IMR-90 (cell line): ENCODE measurements at regions not wholly inside any gene's neighbourhood (a gene's known extent, or its start where the extent isn't known, plus 50 kb on each side); places are given as distances from the start of the nearest gene placed in this dataset.

ENCODE experiments used
- ATAC-seq: fragments of 200-7000 bp; cut with Tn5 transposase; 2 replicates; pipeline ENCODE4 v1.9.1; 2020; ENCODE audit warnings: low read depth, mild to moderate bottlenecking, moderate library complexity
- BruUV-seq: library from RNA; stranded (reverse); fragments of 400-500 nt; replicated peaks from 2 replicates; lab custom pipeline; 2021; lab: Mats Ljungman, UMichigan
- CTCF ChIA-PET: fragments of 300-600 bp; formaldehyde crosslinking; extraction: SDS; loops from one replicate; lab custom pipeline; 2021; ENCODE audit warnings: antibody characterized with exemption; lab: Yijun Ruan, JAX
- POLR2A ChIA-PET: fragments of 300-600 bp; sonication (Branson Sonifier 250); formaldehyde crosslinking; loops from one replicate; lab custom pipeline; 2022; ENCODE audit warnings: antibody characterized with exemption; ENCODE audit not compliant: unreplicated experiment; lab: Charles Lee
- DNase-seq: peaks from one replicate; pipeline ENCODE4 v3.0.0; 2013
- H2AFZ ChIP-seq: replicated peaks from 2 replicates; pipeline ENCODE3; 2013; ENCODE audit warnings: low read length, mild to moderate bottlenecking; ENCODE audit not compliant: poor library complexity
- H2AK5ac ChIP-seq: 2 replicates; pipeline ENCODE4 v1.6.1; 2013; ENCODE audit warnings: low read depth, low read length, inconsistent platforms
- H2AK9ac ChIP-seq: replicated peaks from 2 replicates; pipeline ENCODE3; 2013; ENCODE audit warnings: mild to moderate bottlenecking, low read depth, low read length, moderate library complexity; ENCODE audit not compliant: poor library complexity
- H2BK120ac ChIP-seq: 2 replicates; pipeline ENCODE4 v1.6.1; 2013; ENCODE audit warnings: low read depth, low read length, inconsistent platforms
- H2BK15ac ChIP-seq: 3 replicates; pipeline ENCODE4 v1.6.1; 2013; ENCODE audit warnings: low read depth, low read length, inconsistent platforms
- H2BK20ac ChIP-seq: 2 replicates; pipeline ENCODE4 v1.6.1; 2013; ENCODE audit warnings: low read depth, mild to moderate bottlenecking, inconsistent platforms, low read length, moderate library complexity
- H2BK5ac ChIP-seq: 2 replicates; pipeline ENCODE4 v1.6.1; 2013; ENCODE audit warnings: mild to moderate bottlenecking, low read depth, low read length, inconsistent platforms; ENCODE audit not compliant: poor library complexity, severe bottlenecking
- H3K14ac ChIP-seq: replicated peaks from 2 replicates; pipeline ENCODE4 v1.6.1; 2013; ENCODE audit warnings: low read depth, low read length, inconsistent platforms
- H3K18ac ChIP-seq: 2 replicates; pipeline ENCODE4 v1.6.1; 2013; ENCODE audit warnings: low read depth, low read length, control low read depth
- H3K23ac ChIP-seq: 2 replicates; pipeline ENCODE4 v1.6.1; 2013; ENCODE audit warnings: low read depth, low read length, inconsistent platforms
- H3K27ac ChIP-seq: 2 replicates; pipeline ENCODE4 v1.5.1; 2013; ENCODE audit warnings: mild to moderate bottlenecking, control low read depth, low read length; ENCODE audit not compliant: insufficient read depth
- H3K27me3 ChIP-seq: 2 replicates; pipeline ENCODE4 v1.6.1; 2013; ENCODE audit warnings: low read length; ENCODE audit not compliant: control insufficient read depth, insufficient read depth
- H3K36me3 ChIP-seq: 2 replicates; pipeline ENCODE4 v1.6.1; 2013; ENCODE audit warnings: low read length, mixed read lengths; ENCODE audit not compliant: control insufficient read depth, insufficient read depth
- H3K4ac ChIP-seq: 2 replicates; pipeline ENCODE4 v1.6.1; 2013; ENCODE audit warnings: low read depth, low read length, inconsistent platforms
- H3K4me1 ChIP-seq: 2 replicates; pipeline ENCODE4 v1.6.1; 2013; ENCODE audit warnings: low read length, mixed read lengths; ENCODE audit not compliant: control insufficient read depth, insufficient read depth
- H3K4me2 ChIP-seq: 2 replicates; pipeline ENCODE4 v1.6.1; 2013; ENCODE audit warnings: low read depth, mild to moderate bottlenecking, control low read depth, low read length, moderate library complexity
- H3K4me3 ChIP-seq: 2 replicates; pipeline ENCODE4 v1.5.1; 2013; ENCODE audit warnings: low read depth, mild to moderate bottlenecking, control low read depth, low read length, moderate library complexity; ENCODE audit not compliant: insufficient read depth
- H3K56ac ChIP-seq: 2 replicates; pipeline ENCODE4 v1.6.1; 2013; ENCODE audit warnings: low read length, inconsistent platforms; ENCODE audit not compliant: insufficient read depth; ENCODE audit errors: extremely low read depth
- H3K79me1 ChIP-seq, 2 experiments: 2 replicates each; pipeline ENCODE4 v1.6.1; 2013; ENCODE audit warnings: low read length in 2 of 2, inconsistent platforms in 1 of 2, low read depth in 1 of 2
- H3K9ac ChIP-seq: 2 replicates; pipeline ENCODE4 v1.6.1; 2013; ENCODE audit warnings: low read depth, low read length, control low read depth
- H3K9me1 ChIP-seq: 2 replicates; pipeline ENCODE4 v1.6.1; 2013; ENCODE audit warnings: low read length, inconsistent platforms; ENCODE audit not compliant: insufficient read depth
- H3K9me3 ChIP-seq: 2 replicates; pipeline ENCODE4 v1.6.1; 2013; ENCODE audit warnings: low read length; ENCODE audit not compliant: control insufficient read depth, insufficient read depth
- H4K20me1 ChIP-seq: 2 replicates; pipeline ENCODE4 v1.6.1; 2013; ENCODE audit warnings: low read length, inconsistent platforms; ENCODE audit not compliant: insufficient read depth
- H4K5ac ChIP-seq: 2 replicates; pipeline ENCODE4 v1.6.1; 2013; ENCODE audit warnings: mild to moderate bottlenecking, low read depth, low read length, control low read depth
- H4K8ac ChIP-seq, 2 experiments: 2 replicates each; pipeline ENCODE4 v1.6.1; 2013; ENCODE audit warnings: low read depth in 2 of 2, low read length in 2 of 2, control low read depth in 1 of 2, inconsistent platforms in 1 of 2
- H4K91ac ChIP-seq: 2 replicates; pipeline ENCODE4 v1.6.1; 2013; ENCODE audit warnings: low read depth, low read length, inconsistent platforms; ENCODE audit not compliant: insufficient read depth
- BHLHE40 ChIP-seq: fragments of 150-350 bp; IDR thresholded peaks from 2 replicates; pipeline ENCODE4 v1.6.1; 2016; ENCODE audit warnings: mild to moderate bottlenecking, low read depth, low read length
- CEBPB ChIP-seq: IDR thresholded peaks from 2 replicates; pipeline ENCODE4 v1.6.1; 2012; ENCODE audit warnings: low read depth, low read length, improper control_type of control experiment
- CHD1 ChIP-seq: IDR thresholded peaks from 2 replicates; pipeline ENCODE4 v1.6.1; 2012; ENCODE audit warnings: low read depth, low read length, improper control_type of control experiment
- FOS ChIP-seq: fragments of 150-350 bp; IDR thresholded peaks from 2 replicates; pipeline ENCODE4 v1.6.1; 2016; ENCODE audit warnings: low read depth, low read length
- MAFK ChIP-seq: IDR thresholded peaks from 2 replicates; pipeline ENCODE4 v1.6.1; 2012; ENCODE audit warnings: low read depth, low read length, improper control_type of control experiment
- MAZ ChIP-seq: IDR thresholded peaks from 2 replicates; pipeline ENCODE4 v1.6.1; 2012; ENCODE audit warnings: low read depth, mild to moderate bottlenecking, low read length, improper control_type of control experiment, moderate library complexity, borderline replicate concordance
- MXI1 ChIP-seq: IDR thresholded peaks from 2 replicates; pipeline ENCODE4 v1.6.1; 2012; ENCODE audit warnings: low read depth, mild to moderate bottlenecking, low read length, moderate library complexity, borderline replicate concordance
- NFE2L2 ChIP-seq: fragments of 150-350 bp; IDR thresholded peaks from 2 replicates; pipeline ENCODE4 v1.6.1; 2016; ENCODE audit warnings: low read depth, mild to moderate bottlenecking, low read length
- POLR2A ChIP-seq: IDR thresholded peaks from 2 replicates; pipeline ENCODE4 v1.6.1; 2012; ENCODE audit warnings: mild to moderate bottlenecking, low read depth, low read length
- SMC3 ChIP-seq: fragments of 150-350 bp; IDR thresholded peaks from 2 replicates; pipeline ENCODE4 v1.6.1; 2016; ENCODE audit warnings: low read depth, mild to moderate bottlenecking, antibody characterized with exemption, low read length, moderate library complexity
- USF2 ChIP-seq: fragments of 150-350 bp; IDR thresholded peaks from 2 replicates; pipeline ENCODE4 v1.6.1; 2017; ENCODE audit warnings: mild to moderate bottlenecking, antibody characterized with exemption, low read length, low read depth
- WGBS, 2 experiments: methylation state at CpG; one replicate each; pipeline versions ENCODE4 v1.1.5 to v1.1.7; 2013; ENCODE audit warnings: missing lambda C conversion rate in 2 of 2; ENCODE audit not compliant: insufficient read length in 1 of 2; ENCODE audit errors: extremely low coverage in 2 of 2; 5-methylcytosine and 5-hydroxymethylcytosine counted together
- dilution Hi-C: fragments of 300-500 bp; cut with HindIII; formaldehyde crosslinking; loops from one replicate; pipeline ENCODE4 v1.14.3; 2018; ENCODE audit warnings: low sequenced_read_pairs; ENCODE audit not compliant: unreplicated experiment
- in situ Hi-C: fragments of 300-500 bp; cut with MboI; formaldehyde crosslinking; loops from 3 replicates; pipeline ENCODE4 v1.14.3; 2019; ENCODE audit warnings: low sequenced_read_pairs, inconsistent platforms, mixed read lengths
- intact Hi-C: fragments of 100-400 bp; cut with micrococcal nuclease; formaldehyde crosslinking; loops from 2 replicates; pipeline ENCODE4 v1.10.0; 2022

DNA sequence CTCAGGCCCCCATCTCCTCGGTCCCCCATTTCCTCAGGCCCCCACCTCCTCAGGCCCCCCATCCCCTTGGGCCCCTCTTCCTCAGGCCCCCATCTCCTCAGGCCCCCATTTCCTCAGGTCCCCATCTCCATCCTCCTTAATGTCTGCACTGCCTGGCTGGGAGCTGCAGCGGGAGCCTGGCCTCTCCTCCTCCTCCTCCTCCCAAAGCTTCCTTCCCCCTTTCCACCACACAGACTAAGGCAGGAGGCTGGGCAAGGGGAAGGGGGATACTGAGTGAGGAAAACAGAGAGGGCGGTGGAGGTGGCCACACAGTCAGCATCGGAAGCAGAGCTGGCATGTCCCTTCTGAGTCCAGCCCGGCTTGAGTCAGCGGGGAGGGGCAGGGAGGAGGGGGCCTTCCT is 122.6 kb upstream of the RPS6KA2 start:
- Histone ChIP-seq H3K4me3 (no peak overlapping the region), H4K5ac (no peak overlapping the region), H3K9me1 (no peaks in the 10 kb centered on the region), H2AK5ac (no peak overlapping the region), H3K27me3 (peaks cover 12% of the 10 kb centered on the region; the same call in 1 of the 2 replicates), H3K23ac (no peak overlapping the region), H3K79me1 (no peaks in the 10 kb centered on the region), H3K27ac (no peak overlapping the region), H4K91ac (no peak overlapping the region), H2BK15ac (no peak overlapping the region), H4K20me1 (no peaks in the 10 kb centered on the region), H3K4me1 (peaks cover 2% of the 10 kb centered on the region; the same call in 1 of the 2 replicates), H3K56ac (no peak overlapping the region), H2AK9ac (no peak overlapping the region), H2BK5ac (no peak overlapping the region), H3K4me2 (no peak overlapping the region), H2AFZ (no peak overlapping the region), H3K4ac (no peak overlapping the region), H3K36me3 (no peaks in the 10 kb centered on the region), H3K9me3 (peaks cover 3% of the 10 kb centered on the region), H3K18ac (no peak overlapping the region), H4K8ac (no peak overlapping the region), H3K14ac (no peak overlapping the region), H2BK120ac (no peak overlapping the region), H2BK20ac (no peak overlapping the region), H3K9ac (no peak overlapping the region)
- in situ Hi-C loops (no loop called here), dilution Hi-C loops (no loop called here), intact Hi-C loops (no loop called here)
- DNase-seq, result no peak
- WGBS, 2 experiments, result no CpG with 5 or more reads among the region's 6 CpGs
- no peak for TF ChIP-seq CEBPB
- TF ChIP-seq MAFK, result no peak
- TF ChIP-seq USF2, result no peak
- TF ChIP-seq CHD1, result no peak
- no peak for TF ChIP-seq FOS
- no peak for TF ChIP-seq NFE2L2
- TF ChIP-seq MAZ, result no peak
- TF ChIP-seq POLR2A, result no peak
- TF ChIP-seq MXI1, result no peak
- no peak for TF ChIP-seq BHLHE40
- no peak for TF ChIP-seq SMC3
- no TSS peak for BruUV-seq
- ChIA-PET CTCF (no interaction called here), POLR2A (no interaction called here)
- no peak for ATAC-seq
